GM13977 (cell line): ENCODE measurements at regions not wholly inside any gene's neighbourhood (a gene's known extent, or its start where the extent isn't known, plus 50 kb on each side); places are given as distances from the start of the nearest gene placed in this dataset.
"Not testable (repeated sequence)": the region's sequence is repeated elsewhere in the genome, so short reads cannot be mapped to it uniquely, and the experiment has no call there.

Experiments
- DNase-seq: peaks from one replicate; pipeline ENCODE4 v3.0.0; 2012; ENCODE audit warnings: low spot score
- in situ Hi-C: fragments of 300-500 bp; cut with MboI; formaldehyde crosslinking; loops from one replicate; pipeline ENCODE4 v1.12.0; 2022; ENCODE audit warnings: low sequenced_read_pairs, low pct_unique_long_range_greater_than_20kb, mixed read lengths, inconsistent platforms; ENCODE audit not compliant: unreplicated experiment
- TF ChIP-seq, protein P1 (sequence below): IDR thresholded peaks from 2 replicates; pipeline ENCODE4 v1.5.1; 2012; ENCODE audit warnings: mild to moderate bottlenecking, control low read depth; ENCODE audit not compliant: insufficient read depth; ENCODE audit errors: extremely low read depth, missing control alignments

DNA sequence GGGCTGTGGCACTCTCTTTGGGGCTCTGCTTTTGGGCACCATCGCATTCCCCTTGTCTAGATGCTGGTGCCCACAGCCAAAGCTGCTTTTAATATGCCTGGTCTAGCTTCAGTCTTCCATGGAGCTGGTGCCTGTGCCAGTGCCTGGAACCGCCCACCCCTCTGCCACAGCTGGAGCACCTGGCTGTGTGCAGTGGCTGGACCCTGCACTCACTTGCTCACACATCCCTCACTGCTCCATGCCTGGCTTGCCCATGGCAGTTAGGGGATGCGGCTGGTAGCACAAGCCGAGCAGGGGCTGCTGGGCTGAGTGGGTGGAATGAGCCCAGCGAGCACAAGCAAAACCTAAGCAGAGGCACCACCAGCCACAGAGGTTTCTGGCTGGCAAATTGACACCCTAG, 1145.9 kb upstream of the LRRTM3 start:
- no peak for DNase-seq
- in situ Hi-C loops = no loop called here
- TF ChIP-seq, protein P1, sequence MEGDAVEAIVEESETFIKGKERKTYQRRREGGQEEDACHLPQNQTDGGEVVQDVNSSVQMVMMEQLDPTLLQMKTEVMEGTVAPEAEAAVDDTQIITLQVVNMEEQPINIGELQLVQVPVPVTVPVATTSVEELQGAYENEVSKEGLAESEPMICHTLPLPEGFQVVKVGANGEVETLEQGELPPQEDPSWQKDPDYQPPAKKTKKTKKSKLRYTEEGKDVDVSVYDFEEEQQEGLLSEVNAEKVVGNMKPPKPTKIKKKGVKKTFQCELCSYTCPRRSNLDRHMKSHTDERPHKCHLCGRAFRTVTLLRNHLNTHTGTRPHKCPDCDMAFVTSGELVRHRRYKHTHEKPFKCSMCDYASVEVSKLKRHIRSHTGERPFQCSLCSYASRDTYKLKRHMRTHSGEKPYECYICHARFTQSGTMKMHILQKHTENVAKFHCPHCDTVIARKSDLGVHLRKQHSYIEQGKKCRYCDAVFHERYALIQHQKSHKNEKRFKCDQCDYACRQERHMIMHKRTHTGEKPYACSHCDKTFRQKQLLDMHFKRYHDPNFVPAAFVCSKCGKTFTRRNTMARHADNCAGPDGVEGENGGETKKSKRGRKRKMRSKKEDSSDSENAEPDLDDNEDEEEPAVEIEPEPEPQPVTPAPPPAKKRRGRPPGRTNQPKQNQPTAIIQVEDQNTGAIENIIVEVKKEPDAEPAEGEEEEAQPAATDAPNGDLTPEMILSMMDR = no peak

DNA sequence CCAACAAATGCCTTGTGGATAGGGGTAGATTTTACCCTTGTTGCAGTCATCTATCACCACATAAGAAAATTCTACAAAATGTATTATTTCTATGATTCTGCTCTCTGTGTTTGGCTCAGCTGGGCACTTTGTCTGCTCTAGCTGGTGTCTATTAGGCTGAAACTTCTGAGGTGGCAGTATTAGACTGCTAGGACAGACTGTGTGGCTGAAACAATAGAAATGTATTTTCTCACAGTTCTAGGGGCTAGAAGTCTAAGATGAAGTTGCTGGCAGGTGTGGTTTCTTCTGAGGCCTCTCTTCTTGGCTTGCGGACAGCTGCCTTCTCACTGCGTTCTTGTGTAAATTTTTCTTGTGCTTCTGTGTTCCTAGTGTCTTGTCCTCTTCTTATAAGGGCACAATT, 1139.6 kb upstream of the LRRTM3 start:
- no peak for DNase-seq
- TF ChIP-seq, protein P1 = no peak
- in situ Hi-C loops = no loop called here

DNA sequence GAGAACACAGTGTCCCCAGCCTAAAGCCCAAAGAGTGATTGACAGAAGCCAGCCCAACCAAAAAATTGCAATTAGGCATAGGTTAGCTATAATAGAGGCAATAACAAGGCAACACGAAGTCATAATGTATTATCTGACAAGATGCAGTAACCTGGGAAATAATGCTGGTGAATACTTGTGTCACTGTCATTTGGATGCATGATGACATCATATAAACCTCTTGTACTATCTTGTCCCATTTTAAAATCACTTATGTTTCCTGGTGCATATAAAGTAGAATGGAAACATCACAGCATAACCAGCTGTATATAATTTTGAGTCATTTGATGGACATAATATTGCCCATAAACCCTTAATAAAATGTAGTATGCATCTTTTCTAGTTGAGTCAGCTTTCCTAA, 1138.3 kb upstream of the LRRTM3 start:
- TF ChIP-seq, protein P1 = no peak
- in situ Hi-C loops = no loop called here

DNA sequence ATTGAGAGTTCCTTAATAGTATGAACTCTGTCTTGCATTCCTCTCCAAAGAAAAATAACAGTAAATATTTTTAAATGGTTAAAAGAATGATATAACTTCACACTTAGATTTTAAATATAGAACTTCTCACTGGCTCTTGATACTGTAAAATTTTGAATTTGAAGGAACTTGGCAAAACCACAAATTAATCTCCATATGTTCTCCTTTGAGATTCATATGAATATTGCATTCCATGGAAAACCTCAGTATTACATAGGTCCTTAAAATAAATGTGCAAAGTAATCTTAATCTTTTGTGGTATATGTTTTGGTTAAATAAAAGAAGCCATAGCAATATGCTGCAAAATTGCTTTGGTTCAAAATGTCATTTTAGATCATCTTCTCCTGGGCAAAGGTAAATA, 1137.6 kb upstream of the LRRTM3 start:
- in situ Hi-C loops = no loop called here
- DNase-seq = no peak
- TF ChIP-seq, protein P1 = no peak

More for the DNA sequence above, 1138.3 kb upstream of the LRRTM3 start:
- DNase-seq = no peak

DNA sequence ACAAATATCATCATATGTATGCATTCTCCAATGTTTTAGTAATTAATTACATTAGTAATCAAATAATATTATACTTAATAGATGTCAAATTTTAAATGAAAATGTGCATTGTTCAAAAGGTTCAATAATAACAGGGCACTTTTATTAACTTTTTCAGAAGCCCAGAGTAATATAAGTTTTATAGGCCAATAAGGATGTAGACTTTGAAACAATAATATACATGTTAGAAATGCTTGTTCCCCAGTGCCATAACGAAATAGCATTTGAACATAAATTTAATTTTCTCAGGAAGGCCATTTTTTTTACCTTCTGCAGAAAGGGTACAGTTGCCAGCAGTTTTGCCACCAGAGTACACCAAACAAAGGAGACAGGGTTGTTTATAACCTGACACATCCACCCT, 1133.9 kb upstream of the LRRTM3 start:
- in situ Hi-C loops = no loop called here
- DNase-seq = no peak
- TF ChIP-seq, protein P1 = no peak

DNA sequence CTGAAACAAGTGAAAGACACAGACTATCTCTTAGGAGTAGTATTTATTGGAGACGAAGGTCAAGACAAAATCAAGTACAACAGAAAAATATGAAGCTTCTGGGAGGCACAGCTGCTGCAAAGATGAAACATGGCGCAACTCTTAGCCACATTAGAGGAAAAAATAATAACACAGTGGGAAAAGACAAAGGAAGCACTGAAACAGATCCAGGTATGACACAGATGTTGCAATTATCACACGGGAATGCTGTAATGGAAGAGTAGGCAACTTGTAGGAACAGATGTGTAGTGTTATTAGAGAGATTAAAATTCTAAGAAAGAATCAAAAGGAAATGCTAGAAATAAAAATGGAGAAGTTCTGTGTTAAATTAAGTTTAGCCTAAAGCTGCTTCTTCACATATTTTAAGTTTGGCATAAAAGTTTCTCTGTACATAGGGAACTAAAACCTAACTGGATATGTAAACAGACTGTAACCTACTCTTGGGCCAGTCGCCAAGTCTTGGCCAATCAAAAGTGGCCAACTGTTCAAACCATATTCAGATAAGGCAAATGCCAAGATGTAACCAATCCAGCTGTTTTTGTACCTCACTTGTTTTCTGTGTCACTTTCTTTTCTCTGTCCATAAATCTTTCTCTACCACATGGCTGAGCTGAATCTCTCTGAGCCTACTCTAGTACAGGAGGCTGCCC, 1132.0 kb upstream of the LRRTM3 start:
- no peak for DNase-seq
- in situ Hi-C loops = no loop called here
- TF ChIP-seq, protein P1 = no peak

DNA sequence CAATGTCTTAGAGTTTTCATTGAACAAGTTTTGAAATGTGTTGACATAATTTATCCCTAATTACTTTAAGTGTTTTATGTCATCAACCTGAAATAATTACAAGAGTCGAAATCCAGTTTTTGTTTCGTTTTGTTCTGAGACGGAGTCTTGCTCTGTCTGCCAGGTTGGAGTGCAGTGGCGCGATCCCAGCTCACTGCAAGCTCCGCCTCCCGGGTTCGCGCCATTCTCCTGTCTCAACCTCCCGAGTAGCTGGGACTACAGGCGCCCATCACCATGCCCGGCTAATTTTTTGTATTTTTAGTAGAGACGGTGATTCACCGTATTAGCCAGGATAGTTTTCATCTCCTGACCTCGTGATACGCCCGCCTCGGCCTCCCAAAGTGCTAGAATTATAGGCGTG, 1131.0 kb upstream of the LRRTM3 start:
- in situ Hi-C loops = not testable (repeated sequence)

More for the DNA sequence above, 1131.0 kb upstream of the LRRTM3 start:
- DNase-seq = not testable (repeated sequence)
